MCF 10A (cell line): ENCODE measurements at regions not wholly inside any gene's neighbourhood (a gene's known extent, or its start where the extent isn't known, plus 50 kb on each side); places are given as distances from the start of the nearest gene placed in this dataset.

Source experiments
- BruUV-seq: library from RNA; stranded (reverse); fragments of 400-500 nt; replicated peaks from 2 replicates; lab custom pipeline; 2021; lab: Mats Ljungman, UMichigan
- CTCF ChIA-PET: fragments of 300-600 bp; sonication (Branson Sonifier 250); formaldehyde crosslinking; extraction: SDS; loops from one replicate; lab custom pipeline; 2021; ENCODE audit warnings: antibody characterized with exemption, inconsistent platforms; lab: Yijun Ruan, JAX
- POLR2A ChIA-PET: fragments of 300-600, 350-650 bp; sonication (Branson Sonifier 250); formaldehyde crosslinking; extraction: SDS; loops from one replicate; lab custom pipeline; 2020; ENCODE audit warnings: antibody characterized with exemption, inconsistent platforms; lab: Yijun Ruan, JAX
- DNase-seq: peaks from one replicate; pipeline ENCODE4 v3.0.0-alpha.2; 2018; ENCODE audit not compliant: unreplicated experiment
- H3K27ac Mint-ChIP-seq: one replicate; pipeline ENCODE4 v1.8.0; 2022; ENCODE audit warnings: mild to moderate bottlenecking, low read depth, mixed read lengths; ENCODE audit not compliant: unreplicated experiment
- H3K27me3 Mint-ChIP-seq: one replicate; pipeline ENCODE4 v1.8.0; 2022; ENCODE audit warnings: mixed read lengths; ENCODE audit not compliant: insufficient read depth, unreplicated experiment
- H3K36me3 Mint-ChIP-seq: one replicate; pipeline ENCODE4 v1.8.0; 2022; ENCODE audit warnings: mild to moderate bottlenecking, moderate library complexity, mixed read lengths; ENCODE audit not compliant: insufficient read depth, unreplicated experiment
- H3K4me1 Mint-ChIP-seq: one replicate; pipeline ENCODE4 v1.8.0; 2022; ENCODE audit warnings: mixed read lengths; ENCODE audit not compliant: insufficient read depth, unreplicated experiment
- H3K4me3 Mint-ChIP-seq: one replicate; pipeline ENCODE4 v1.8.0; 2022; ENCODE audit warnings: mild to moderate bottlenecking, moderate library complexity, mixed read lengths; ENCODE audit not compliant: unreplicated experiment
- H3K9me3 Mint-ChIP-seq: one replicate; pipeline ENCODE4 v1.8.0; 2022; ENCODE audit warnings: mixed read lengths; ENCODE audit not compliant: unreplicated experiment
- intact Hi-C: fragments of 100-400 bp; cut with micrococcal nuclease; formaldehyde crosslinking; loops from 2 replicates; pipeline ENCODE4 v1.14.1; 2022
- TF ChIP-seq, protein P1 (sequence below): fragments of 200-600 bp; IDR thresholded peaks from one replicate; pipeline ENCODE4 v1.8.0; 2022; ENCODE audit warnings: antibody characterized with exemption, mild to moderate bottlenecking; ENCODE audit not compliant: unreplicated experiment

DNA sequence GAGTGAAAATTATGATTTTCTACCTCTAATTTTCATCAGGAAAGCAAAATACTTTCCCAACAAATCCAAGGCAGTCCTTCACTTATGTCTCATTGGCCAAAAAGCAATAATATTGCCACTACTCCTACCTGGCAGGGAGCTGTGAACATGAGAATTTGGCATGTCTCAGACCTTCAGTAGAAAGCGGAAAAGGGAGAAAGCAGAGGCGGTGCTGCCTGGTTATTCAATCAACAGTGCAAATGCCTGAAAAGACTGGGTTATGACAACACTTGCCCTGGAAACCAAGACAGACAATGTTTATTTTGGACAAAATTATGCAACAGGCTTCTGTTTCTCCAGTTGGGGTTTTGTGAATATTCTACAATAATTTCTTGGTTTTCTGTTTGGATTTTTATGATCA lies 194.4 kb downstream of the TAF11L14 start:
- DNase-seq = peak; percentile 49
- ChIA-PET CTCF (no interaction called here), POLR2A (no interaction called here)
- Mint-ChIP-seq H3K36me3 (no peaks in the 10 kb centered on the region), H3K9me3 (no peaks in the 10 kb centered on the region), H3K4me3 (no peak overlapping the region), H3K27me3 (no peaks in the 10 kb centered on the region), H3K4me1 (no peaks in the 10 kb centered on the region), H3K27ac (no peak overlapping the region)
- intact Hi-C loops = no loop called here
- BruUV-seq = no TSS peak
- TF ChIP-seq, protein P1, sequence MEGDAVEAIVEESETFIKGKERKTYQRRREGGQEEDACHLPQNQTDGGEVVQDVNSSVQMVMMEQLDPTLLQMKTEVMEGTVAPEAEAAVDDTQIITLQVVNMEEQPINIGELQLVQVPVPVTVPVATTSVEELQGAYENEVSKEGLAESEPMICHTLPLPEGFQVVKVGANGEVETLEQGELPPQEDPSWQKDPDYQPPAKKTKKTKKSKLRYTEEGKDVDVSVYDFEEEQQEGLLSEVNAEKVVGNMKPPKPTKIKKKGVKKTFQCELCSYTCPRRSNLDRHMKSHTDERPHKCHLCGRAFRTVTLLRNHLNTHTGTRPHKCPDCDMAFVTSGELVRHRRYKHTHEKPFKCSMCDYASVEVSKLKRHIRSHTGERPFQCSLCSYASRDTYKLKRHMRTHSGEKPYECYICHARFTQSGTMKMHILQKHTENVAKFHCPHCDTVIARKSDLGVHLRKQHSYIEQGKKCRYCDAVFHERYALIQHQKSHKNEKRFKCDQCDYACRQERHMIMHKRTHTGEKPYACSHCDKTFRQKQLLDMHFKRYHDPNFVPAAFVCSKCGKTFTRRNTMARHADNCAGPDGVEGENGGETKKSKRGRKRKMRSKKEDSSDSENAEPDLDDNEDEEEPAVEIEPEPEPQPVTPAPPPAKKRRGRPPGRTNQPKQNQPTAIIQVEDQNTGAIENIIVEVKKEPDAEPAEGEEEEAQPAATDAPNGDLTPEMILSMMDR = no peak

DNA sequence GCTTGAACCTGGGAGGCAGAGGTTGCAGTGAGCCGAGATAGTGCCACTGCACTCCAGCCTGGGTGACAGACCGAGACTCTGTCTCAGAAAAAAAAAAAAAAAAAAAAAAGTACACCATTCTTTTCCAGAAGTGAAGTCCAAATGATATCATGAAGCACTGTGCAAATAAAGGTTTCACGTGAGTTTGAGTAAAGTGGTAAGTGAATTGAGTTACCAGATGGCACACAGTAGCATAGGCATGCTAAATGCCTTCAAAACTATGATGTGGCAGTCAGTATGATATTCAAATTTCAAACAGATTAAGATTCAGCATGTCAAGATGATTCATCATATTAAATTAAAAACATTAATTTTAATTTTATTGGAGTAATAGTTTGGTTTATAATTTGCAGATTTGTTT lies 195.2 kb downstream of the TAF11L14 start:
- intact Hi-C loops = no loop called here
- no TSS peak for BruUV-seq
- H3K36me3 Mint-ChIP-seq = no peaks in the 10 kb centered on the region
- no peak for DNase-seq
- CTCF ChIA-PET = no interaction called here
- POLR2A ChIA-PET = no interaction called here
- no peaks in the 10 kb centered on the region for H3K4me1 Mint-ChIP-seq
- no peak overlapping the region for H3K4me3 Mint-ChIP-seq
- H3K27ac Mint-ChIP-seq = no peak overlapping the region
- no peaks in the 10 kb centered on the region for H3K27me3 Mint-ChIP-seq
- TF ChIP-seq, protein P1 = no peak
- H3K9me3 Mint-ChIP-seq = no peaks in the 10 kb centered on the region

DNA sequence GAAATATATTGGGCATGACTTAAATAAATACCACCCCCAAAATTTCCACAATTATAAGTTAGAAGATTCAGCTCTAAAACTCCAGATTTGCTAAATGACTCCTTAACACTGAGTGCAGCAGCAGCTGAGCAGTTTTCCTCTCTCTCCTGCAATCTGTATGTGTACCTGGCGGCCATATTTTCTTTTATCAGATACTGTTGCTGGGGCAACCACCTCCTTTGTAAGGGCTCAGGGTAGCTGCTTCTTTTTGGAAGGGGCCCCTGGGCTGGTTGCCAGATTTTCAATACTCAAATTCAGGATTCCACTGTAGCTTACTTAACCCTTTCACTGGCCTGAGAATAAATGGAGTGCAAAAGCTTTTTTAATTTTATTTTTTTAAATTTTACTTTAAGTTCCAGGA lies 197.0 kb downstream of the TAF11L14 start:
- no peaks in the 10 kb centered on the region for H3K36me3 Mint-ChIP-seq
- TF ChIP-seq, protein P1 = no peak
- ChIA-PET CTCF (no interaction called here), POLR2A (no interaction called here)
- no peak overlapping the region for H3K27ac Mint-ChIP-seq
- no peak for DNase-seq
- H3K4me1 Mint-ChIP-seq = no peaks in the 10 kb centered on the region
- no peaks in the 10 kb centered on the region for H3K27me3 Mint-ChIP-seq
- H3K9me3 Mint-ChIP-seq = peaks cover 4% of the 10 kb centered on the region
- intact Hi-C loops = no loop called here
- no TSS peak for BruUV-seq
- H3K4me3 Mint-ChIP-seq = no peak overlapping the region

DNA sequence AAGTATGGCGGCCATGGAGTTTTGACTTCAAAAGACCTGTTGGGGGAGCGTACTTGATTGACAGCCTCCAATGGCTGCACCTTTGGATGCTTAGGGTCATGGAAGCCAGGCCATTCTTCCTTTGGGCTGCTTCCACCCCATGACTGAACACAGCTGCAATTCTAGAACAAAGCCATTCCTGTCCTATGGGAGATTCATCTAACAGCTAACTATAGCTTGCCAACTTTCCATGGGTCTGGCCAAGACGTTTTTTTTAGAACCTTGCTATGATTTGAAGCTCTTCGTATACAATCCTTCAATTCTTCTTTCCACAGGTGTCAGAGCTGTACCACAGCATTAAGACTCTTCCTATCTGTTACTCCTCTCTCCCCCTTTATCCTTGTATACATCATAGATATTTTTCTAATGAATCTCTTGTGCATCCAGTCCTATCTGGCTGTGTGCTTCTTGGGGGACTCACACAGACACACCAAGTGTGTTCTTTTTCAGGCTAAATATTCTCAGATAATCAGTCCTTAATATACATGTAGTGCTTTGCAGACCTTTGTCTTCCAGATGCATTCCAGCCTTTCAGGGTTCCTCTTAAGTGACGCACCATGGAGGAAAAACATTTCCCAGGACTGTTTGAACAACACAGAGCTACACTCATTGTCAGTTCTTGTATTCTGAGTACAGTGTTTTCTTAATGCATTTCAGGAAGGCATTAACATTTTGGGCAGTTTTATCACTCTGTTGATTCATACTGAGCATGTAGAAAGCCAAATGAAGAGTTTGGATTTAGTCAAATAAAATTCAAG lies 198.9 kb downstream of the TAF11L14 start:
- DNase-seq = no peak
- no TSS peak for BruUV-seq
- TF ChIP-seq, protein P1 = no peak
- POLR2A ChIA-PET = no interaction called here
- Mint-ChIP-seq H3K9me3 (peaks cover 9% of the 10 kb centered on the region), H3K27me3 (no peaks in the 10 kb centered on the region), H3K4me1 (no peaks in the 10 kb centered on the region), H3K27ac (no peak overlapping the region), H3K36me3 (no peaks in the 10 kb centered on the region), H3K4me3 (no peak overlapping the region)
- CTCF ChIA-PET = interaction anchor here (0.6 to 1.4 kb wide), 3 partner anchors 218 to 598 kb away, joined by 3 to 5 read pairs (median 3); no protein-coding TSS in a partner anchor
- intact Hi-C loops = no loop called here
